Neural cell (in vitro differentiated cells): ENCODE measurements at regions not wholly inside any gene's neighbourhood (a gene's known extent, or its start where the extent isn't known, plus 50 kb on each side); places are given as distances from the start of the nearest gene placed in this dataset.

Experiments
- EP300 ChIP-seq: fragments of 450-650 bp; conservative IDR thresholded peaks from 2 replicates; pipeline ENCODE4 v1.6.1; 2014; ENCODE audit warnings: antibody characterized with exemption, mild to moderate bottlenecking, moderate library complexity; ENCODE audit not compliant: poor library complexity, severe bottlenecking
- MXI1 ChIP-seq: fragments of 450-650 bp; conservative IDR thresholded peaks from 2 replicates; pipeline ENCODE4 v1.6.1; 2014; ENCODE audit warnings: antibody characterized with exemption, mild to moderate bottlenecking; ENCODE audit not compliant: poor library complexity, severe bottlenecking
- POLR2AphosphoS5 ChIP-seq: IDR thresholded peaks from 2 replicates; pipeline ENCODE4 v1.6.1; 2012
- RAD21 ChIP-seq: fragments of 450-650 bp; conservative IDR thresholded peaks from 2 replicates; pipeline ENCODE4 v1.6.1; 2014; ENCODE audit warnings: antibody characterized with exemption, mild to moderate bottlenecking, moderate library complexity
- TAF1 ChIP-seq: IDR thresholded peaks from 2 replicates; pipeline ENCODE4 v1.6.1; 2012; ENCODE audit warnings: low read depth
- TF ChIP-seq, protein P1 (sequence below): fragments of 450-650 bp; IDR thresholded peaks from 2 replicates; pipeline ENCODE4 v1.5.1; 2014; ENCODE audit warnings: antibody characterized with exemption, mild to moderate bottlenecking, moderate library complexity; ENCODE audit not compliant: poor library complexity, severe bottlenecking

DNA sequence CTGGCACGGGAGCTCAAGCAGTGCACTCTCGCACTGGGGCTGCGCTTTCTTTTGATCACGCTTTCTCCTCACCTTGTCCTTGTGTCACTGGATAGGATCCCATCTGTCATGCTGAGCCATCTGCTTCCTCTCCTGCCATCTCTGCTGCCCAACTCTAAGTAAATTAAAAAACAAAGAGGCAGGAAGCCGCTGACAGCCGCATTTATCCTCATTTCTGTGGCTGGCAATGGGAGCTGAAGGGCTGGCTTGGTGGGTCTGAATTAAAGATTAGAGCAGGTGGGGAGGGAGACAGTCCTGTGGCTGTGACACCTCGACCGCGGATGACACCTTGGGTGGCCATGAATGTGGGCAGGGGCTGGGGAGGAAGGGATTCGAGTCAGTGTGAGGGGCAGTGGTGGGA lies 159.2 kb upstream of the ALDH1B1 start:
- TF ChIP-seq, protein P1, sequence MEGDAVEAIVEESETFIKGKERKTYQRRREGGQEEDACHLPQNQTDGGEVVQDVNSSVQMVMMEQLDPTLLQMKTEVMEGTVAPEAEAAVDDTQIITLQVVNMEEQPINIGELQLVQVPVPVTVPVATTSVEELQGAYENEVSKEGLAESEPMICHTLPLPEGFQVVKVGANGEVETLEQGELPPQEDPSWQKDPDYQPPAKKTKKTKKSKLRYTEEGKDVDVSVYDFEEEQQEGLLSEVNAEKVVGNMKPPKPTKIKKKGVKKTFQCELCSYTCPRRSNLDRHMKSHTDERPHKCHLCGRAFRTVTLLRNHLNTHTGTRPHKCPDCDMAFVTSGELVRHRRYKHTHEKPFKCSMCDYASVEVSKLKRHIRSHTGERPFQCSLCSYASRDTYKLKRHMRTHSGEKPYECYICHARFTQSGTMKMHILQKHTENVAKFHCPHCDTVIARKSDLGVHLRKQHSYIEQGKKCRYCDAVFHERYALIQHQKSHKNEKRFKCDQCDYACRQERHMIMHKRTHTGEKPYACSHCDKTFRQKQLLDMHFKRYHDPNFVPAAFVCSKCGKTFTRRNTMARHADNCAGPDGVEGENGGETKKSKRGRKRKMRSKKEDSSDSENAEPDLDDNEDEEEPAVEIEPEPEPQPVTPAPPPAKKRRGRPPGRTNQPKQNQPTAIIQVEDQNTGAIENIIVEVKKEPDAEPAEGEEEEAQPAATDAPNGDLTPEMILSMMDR, result no peak
- TF ChIP-seq EP300 (no peak), RAD21 (no peak), TAF1 (no peak), POLR2AphosphoS5 (no peak), MXI1 (no peak)
